Uterus (tissue), 3 donors: ENCODE measurements at regions not wholly inside any gene's neighbourhood (a gene's known extent, or its start where the extent isn't known, plus 50 kb on each side); places are given as distances from the start of the nearest gene placed in this dataset.

Experiments used
- DNase-seq, 2 donors: peaks; one replicate each; pipeline ENCODE4 v3.0.0-alpha.2; 2019 to 2020
- H3K27ac ChIP-seq, 2 donors: fragments of 200-600 bp; sonication (generic); 1 replicate in 1 of 2; 2 replicates in 1 of 2; pipeline ENCODE4 v1.5.1; 2016 to 2018
- H3K27me3 ChIP-seq, 2 donors: fragments of 200-600 bp; sonication (generic); one replicate each; pipeline ENCODE4 v1.5.1; 2018 to 2019; ENCODE audit warnings: control low read depth in 1 of 2
- H3K36me3 ChIP-seq, 2 donors: fragments of 200-600 bp; sonication (generic); one replicate each; pipeline ENCODE4 v1.5.1; 2019; ENCODE audit warnings: control low read depth in 1 of 2
- H3K4me1 ChIP-seq, 2 donors: fragments of 200-600 bp; sonication (generic); one replicate each; pipeline ENCODE4 v1.5.1; 2018 to 2019; ENCODE audit warnings: control low read depth in 1 of 2
- H3K4me3 ChIP-seq, 2 donors: fragments of 200-600 bp; sonication (generic); 1 replicate in 1 of 2; 2 replicates in 1 of 2; pipeline ENCODE4 v1.5.1; 2018 to 2019; ENCODE audit warnings: mild to moderate bottlenecking in 1 of 2
- H3K9me3 ChIP-seq, 2 donors: fragments of 200-600 bp; sonication (generic); one replicate each; pipeline ENCODE4 v1.5.1; 2019; ENCODE audit warnings: control low read depth in 1 of 2
- POLR2A ChIP-seq, 2 donors: fragments of 450-650 bp; IDR thresholded peaks; one replicate each; pipeline ENCODE4 v1.6.1; 2016; ENCODE audit warnings: antibody characterized with exemption in 2 of 2, mild to moderate bottlenecking in 1 of 2, moderate library complexity in 1 of 2
- intact Hi-C: fragments of 100-400 bp; cut with DNase I; formaldehyde crosslinking; loops from one replicate; pipeline ENCODE4 v1.15.1; 2023; ENCODE audit warnings: low total_unique reads
- TF ChIP-seq, protein P1 (sequence below), 4 experiments: fragments of 200-600 bp in 2 of 4; fragments of 450-650 bp in 2 of 4; sonication (generic) in 2 of 4; IDR thresholded peaks; one replicate each; pipeline ENCODE4 v1.5.1; 2016 to 2019; ENCODE audit warnings: antibody characterized with exemption in 4 of 4, mild to moderate bottlenecking in 2 of 4, moderate library complexity in 1 of 4
- donor health status: DM: yes; HTN: yes; CAD: no.

DNA sequence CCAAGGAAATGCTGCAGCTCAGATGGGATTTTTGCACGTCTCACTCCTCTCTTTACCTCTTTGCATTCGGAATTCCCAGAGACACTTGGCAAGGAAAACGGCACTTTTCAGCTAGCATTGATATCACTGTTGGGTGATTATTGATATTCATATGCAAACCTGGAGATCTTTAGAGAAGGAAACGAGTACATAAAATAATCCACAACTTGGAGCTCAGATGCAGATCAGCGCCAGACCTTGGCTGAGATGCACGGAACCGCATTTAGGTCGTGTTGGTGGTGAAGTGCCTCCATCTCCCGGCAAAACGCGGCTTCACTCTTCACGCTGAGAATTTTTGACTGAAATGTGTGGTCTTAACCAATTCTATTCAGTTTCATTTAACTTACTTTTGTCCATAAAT is 77.2 kb upstream of the ARHGEF7 start:
- Histone ChIP-seq H3K4me1 (no peaks in the 10 kb centered on the region), H3K27ac (no peak overlapping the region), H3K27me3 (no peaks in the 10 kb centered on the region), H3K36me3 (no peaks in the 10 kb centered on the region), H3K4me3 (no peak overlapping the region), H3K9me3 (no peaks in the 10 kb centered on the region)
- no peak for TF ChIP-seq POLR2A (IDR thresholded peaks at IDR 0.05)
- TF ChIP-seq, protein P1, sequence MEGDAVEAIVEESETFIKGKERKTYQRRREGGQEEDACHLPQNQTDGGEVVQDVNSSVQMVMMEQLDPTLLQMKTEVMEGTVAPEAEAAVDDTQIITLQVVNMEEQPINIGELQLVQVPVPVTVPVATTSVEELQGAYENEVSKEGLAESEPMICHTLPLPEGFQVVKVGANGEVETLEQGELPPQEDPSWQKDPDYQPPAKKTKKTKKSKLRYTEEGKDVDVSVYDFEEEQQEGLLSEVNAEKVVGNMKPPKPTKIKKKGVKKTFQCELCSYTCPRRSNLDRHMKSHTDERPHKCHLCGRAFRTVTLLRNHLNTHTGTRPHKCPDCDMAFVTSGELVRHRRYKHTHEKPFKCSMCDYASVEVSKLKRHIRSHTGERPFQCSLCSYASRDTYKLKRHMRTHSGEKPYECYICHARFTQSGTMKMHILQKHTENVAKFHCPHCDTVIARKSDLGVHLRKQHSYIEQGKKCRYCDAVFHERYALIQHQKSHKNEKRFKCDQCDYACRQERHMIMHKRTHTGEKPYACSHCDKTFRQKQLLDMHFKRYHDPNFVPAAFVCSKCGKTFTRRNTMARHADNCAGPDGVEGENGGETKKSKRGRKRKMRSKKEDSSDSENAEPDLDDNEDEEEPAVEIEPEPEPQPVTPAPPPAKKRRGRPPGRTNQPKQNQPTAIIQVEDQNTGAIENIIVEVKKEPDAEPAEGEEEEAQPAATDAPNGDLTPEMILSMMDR (IDR thresholded peaks at IDR 0.05), result no peak
- DNase-seq, result no peak
- intact Hi-C loops, result no loop called here

DNA sequence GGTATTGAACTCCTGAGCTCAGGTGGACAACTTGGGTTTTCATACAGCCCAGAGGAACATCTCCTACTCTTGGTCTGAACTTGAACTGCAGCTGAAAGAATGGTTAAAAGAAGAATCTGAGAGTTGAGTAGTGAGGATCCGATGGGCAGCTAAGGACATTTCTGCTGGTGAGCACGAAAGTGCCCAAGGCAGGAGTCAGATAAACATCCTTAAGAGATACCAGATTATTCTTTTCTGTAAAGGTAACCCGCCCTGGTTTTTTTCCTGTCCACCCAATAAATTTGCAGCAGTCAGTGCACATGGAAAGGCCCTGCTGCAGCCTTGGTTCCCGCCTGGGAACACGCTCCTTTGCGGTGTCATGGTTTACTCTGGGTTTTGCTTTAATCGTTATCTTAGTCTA is 78.4 kb upstream of the ARHGEF7 start:
- Histone ChIP-seq H3K4me3 (no peak overlapping the region), H3K27ac (no peak overlapping the region), H3K9me3 (no peaks in the 10 kb centered on the region), H3K4me1 (no peaks in the 10 kb centered on the region), H3K27me3 (no peaks in the 10 kb centered on the region), H3K36me3 (no peaks in the 10 kb centered on the region)
- TF ChIP-seq POLR2A (IDR thresholded peaks at IDR 0.05), result no peak
- TF ChIP-seq, protein P1 (IDR thresholded peaks at IDR 0.05), result no peak
- DNase-seq, result no peak
- intact Hi-C loops, result no loop called here

DNA sequence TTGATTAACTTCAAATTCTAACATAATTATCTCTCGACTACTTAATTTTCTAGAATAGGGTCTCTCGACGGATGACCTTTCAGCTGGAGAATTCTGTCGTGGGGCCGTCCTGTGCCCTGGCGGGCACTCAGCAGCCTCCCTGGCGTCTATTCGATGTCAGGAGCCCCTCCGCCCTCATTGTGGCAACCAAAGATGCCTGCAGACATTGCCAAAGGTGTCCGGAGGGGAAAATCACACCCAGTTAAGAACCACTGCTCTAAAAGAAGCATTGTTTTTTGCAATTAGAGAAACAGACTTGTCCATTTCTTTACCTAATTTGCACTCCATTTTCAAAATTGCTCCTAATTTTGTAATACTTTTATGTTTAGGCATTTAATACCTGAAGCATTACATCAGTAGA is 79.2 kb upstream of the ARHGEF7 start:
- no peaks in the 10 kb centered on the region for H3K36me3 ChIP-seq
- H3K27ac ChIP-seq, result no peak overlapping the region
- H3K4me1 ChIP-seq, result no peaks in the 10 kb centered on the region
- H3K4me3 ChIP-seq, result no peak overlapping the region
- H3K9me3 ChIP-seq, result no peaks in the 10 kb centered on the region
- no peak for TF ChIP-seq POLR2A (IDR thresholded peaks at IDR 0.05)
- TF ChIP-seq, protein P1 (IDR thresholded peaks at IDR 0.05), result no peak
- no peak for DNase-seq
- no peaks in the 10 kb centered on the region for H3K27me3 ChIP-seq
- intact Hi-C loops, result no loop called here

DNA sequence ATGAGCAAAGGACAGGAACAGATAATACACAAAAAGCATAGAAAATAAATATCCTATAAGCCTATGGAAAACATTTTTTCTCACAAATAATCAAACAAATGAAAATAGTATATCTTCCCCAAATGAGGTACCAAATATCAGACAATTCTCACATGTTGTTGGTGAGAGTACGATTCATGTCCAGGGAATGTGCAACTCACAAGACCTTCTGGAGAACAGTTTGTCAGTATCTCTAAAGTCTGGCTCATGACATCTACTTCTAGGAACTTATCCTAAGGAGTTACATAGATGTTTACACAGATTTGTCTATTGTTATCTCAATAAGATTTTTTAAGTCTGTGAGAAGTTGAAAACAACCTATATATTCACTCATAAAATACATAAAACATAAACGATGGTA is 80.3 kb upstream of the ARHGEF7 start:
- no peaks in the 10 kb centered on the region for H3K9me3 ChIP-seq
- no peaks in the 10 kb centered on the region for H3K36me3 ChIP-seq
- no peak for DNase-seq
- H3K4me1 ChIP-seq, result no peaks in the 10 kb centered on the region
- no peaks in the 10 kb centered on the region for H3K27me3 ChIP-seq
- H3K4me3 ChIP-seq, result no peak overlapping the region
- intact Hi-C loops, result no loop called here
- TF ChIP-seq POLR2A (IDR thresholded peaks at IDR 0.05), result no peak
- TF ChIP-seq, protein P1 (IDR thresholded peaks at IDR 0.05), result no peak
- H3K27ac ChIP-seq, result no peak overlapping the region

DNA sequence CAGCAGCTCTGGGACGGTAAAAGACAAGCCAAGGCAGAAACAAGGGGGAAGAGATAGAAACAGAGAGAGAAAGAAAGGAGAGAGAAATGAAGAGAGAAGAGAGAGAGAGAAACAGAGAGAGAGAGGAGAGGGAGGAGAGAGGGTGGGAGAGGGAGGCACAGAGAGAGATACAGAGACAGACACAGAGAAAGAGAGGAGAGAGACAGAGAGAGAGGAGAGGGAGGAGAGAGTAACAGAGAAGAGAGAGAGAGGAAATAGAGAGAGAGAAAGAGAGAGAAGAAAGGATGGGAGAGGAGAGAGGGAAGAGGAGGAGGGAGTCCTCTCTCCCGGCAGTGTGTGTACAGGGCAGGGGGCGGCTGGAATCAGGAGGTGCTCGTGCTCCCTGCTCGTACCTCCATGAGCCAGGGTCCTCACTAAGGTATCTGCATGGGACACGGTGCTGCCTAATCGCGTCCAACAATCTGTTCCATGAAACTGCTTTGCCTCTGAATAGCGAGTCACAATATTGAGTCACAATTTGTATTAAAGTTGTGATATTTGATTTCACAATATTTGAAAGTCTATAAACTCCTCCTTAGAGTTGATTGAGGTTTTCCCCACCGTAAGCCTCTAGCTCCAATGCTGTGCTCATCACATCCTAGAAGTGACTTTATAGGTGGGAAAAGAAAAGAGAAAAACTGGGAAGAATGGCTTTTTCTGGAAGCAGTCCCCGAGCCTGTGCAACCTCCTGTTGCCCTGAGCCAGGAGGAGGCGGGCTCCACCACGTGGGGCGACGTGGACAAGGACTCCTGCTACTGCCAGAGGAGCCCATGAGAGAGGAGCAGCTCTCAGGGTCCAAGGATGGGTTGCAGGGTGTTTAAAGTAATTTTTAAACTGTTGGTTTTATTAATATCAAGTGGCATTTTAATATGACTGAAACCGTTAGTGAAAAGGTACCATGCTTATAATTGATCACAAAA is 81.7 kb upstream of the ARHGEF7 start:
- Histone ChIP-seq H3K4me3 (no peak overlapping the region), H3K36me3 (no peaks in the 10 kb centered on the region), H3K27ac (no peak overlapping the region), H3K9me3 (no peaks in the 10 kb centered on the region), H3K27me3 (no peaks in the 10 kb centered on the region), H3K4me1 (no peaks in the 10 kb centered on the region)
- TF ChIP-seq, protein P1 (IDR thresholded peaks at IDR 0.05), result no peak
- no peak for TF ChIP-seq POLR2A (IDR thresholded peaks at IDR 0.05)
- DNase-seq, result no peak
- intact Hi-C loops, result no loop called here
